Transverse colon (tissue), 4 donors: ENCODE measurements at regions not wholly inside any gene's neighbourhood (a gene's known extent, or its start where the extent isn't known, plus 50 kb on each side); places are given as distances from the start of the nearest gene placed in this dataset.

Source experiments
- DNase-seq: peaks from one replicate; pipeline ENCODE4 v3.0.0-alpha.2; 2019
- H3K27ac ChIP-seq, 4 donors: fragments of 200-600 bp; sonication (generic); 2 replicates each; pipeline ENCODE4 v1.5.1; 2016 to 2018; ENCODE audit warnings: inconsistent platforms in 4 of 4
- H3K27me3 ChIP-seq: fragments of 200-600 bp; sonication (generic); 2 replicates; pipeline ENCODE4 v1.5.1; 2017; ENCODE audit warnings: inconsistent platforms
- H3K36me3 ChIP-seq, 4 donors: fragments of 200-600 bp; sonication (generic); 2 replicates each; pipeline ENCODE4 v1.5.1; 2017 to 2019; ENCODE audit warnings: inconsistent platforms in 4 of 4
- H3K4me1 ChIP-seq, 4 donors: fragments of 200-600 bp; sonication (generic); 2 replicates each; pipeline ENCODE4 v1.5.1; 2017 to 2020; ENCODE audit warnings: inconsistent platforms in 4 of 4
- H3K4me3 ChIP-seq, 4 donors: fragments of 200-600 bp; sonication (generic); 1 replicate in 1 of 4; 2 replicates in 3 of 4; pipeline versions ENCODE4 v1.5.1 to v1.6.1; 2017 to 2019; ENCODE audit warnings: inconsistent platforms in 4 of 4
- H3K9me3 ChIP-seq, 2 donors: fragments of 200-600 bp; sonication (generic); 2 replicates each; pipeline ENCODE4 v1.5.1; 2017 to 2019; ENCODE audit warnings: inconsistent platforms in 2 of 2
- CTCF ChIP-seq, 5 experiments: fragments of 200-600 bp in 3 of 5; fragments of 450-650 bp in 2 of 5; sonication (generic) in 3 of 5; IDR thresholded peaks; 1 replicate in 2 of 5; 2 replicates in 3 of 5; pipeline ENCODE4 v1.5.1; 2016 to 2017; ENCODE audit warnings: antibody characterized with exemption in 5 of 5, inconsistent platforms in 3 of 5, mild to moderate bottlenecking in 2 of 5, moderate library complexity in 1 of 5
- EP300 ChIP-seq: sonication (generic); formaldehyde crosslinking; IDR thresholded peaks from one replicate; pipeline ENCODE4 v1.6.1; 2017; ENCODE audit warnings: antibody characterized with exemption, low read depth
- POLR2A ChIP-seq: fragments of 450-650 bp; IDR thresholded peaks from one replicate; pipeline ENCODE4 v1.6.1; 2016; ENCODE audit warnings: antibody characterized with exemption, mild to moderate bottlenecking, moderate library complexity
- POLR2AphosphoS5 ChIP-seq, 3 donors: sonication (generic); formaldehyde crosslinking; IDR thresholded peaks; one replicate each; pipeline ENCODE4 v1.6.1; 2016; ENCODE audit warnings: antibody characterized with exemption in 3 of 3
- WGBS, 2 donors: methylation state at CpG; one replicate each; pipeline ENCODE4 v1.1.5; 2018; ENCODE audit warnings: low coverage in 1 of 2; 5-methylcytosine and 5-hydroxymethylcytosine counted together
- in situ Hi-C, 4 donors: fragments of 200-750 bp; cut with MboI; loops; one replicate each; pipeline versions ENCODE4 v1.15.0 to v1.15.1; 2017; ENCODE audit warnings: low sequenced_read_pairs in 3 of 4, low pct_ligation_motif_present in 1 of 4, low pct_unique_long_range_greater_than_20kb in 1 of 4
- intact Hi-C: fragments of 100-400 bp; cut with DNase I; formaldehyde crosslinking; loops from one replicate; pipeline ENCODE4 v1.15.1; 2023; ENCODE audit warnings: low total_unique reads

GRCh38 chr7:68537051-68537773 is 1061.1 kb upstream of the AUTS2 start:
- intact Hi-C loops, result no loop called here
- TF ChIP-seq POLR2AphosphoS5 (IDR thresholded peaks at IDR 0.05) (no peak), CTCF (IDR thresholded peaks at IDR 0.05) (no peak), EP300 (no peak), POLR2A (no peak)
- no peaks in the 10 kb centered on the region for H3K27me3 ChIP-seq
- no peak for DNase-seq
- 69% methylated on average over 6 of the region's 6 CpGs; no CpG with 5 or more reads in 1 of the 2 donors for WGBS, 2 donors
- no peak overlapping the region for H3K27ac ChIP-seq
- H3K9me3 ChIP-seq, result peaks cover 0 to 5% of the 10 kb centered on the region in 2 donors
- in situ Hi-C loops, result no loop called here
- H3K4me1 ChIP-seq, result no peaks in the 10 kb centered on the region
- H3K4me3 ChIP-seq, result no peak overlapping the region
- H3K36me3 ChIP-seq, result no peaks in the 10 kb centered on the region

- intact Hi-C loops, result no loop called here
Measured at GRCh38 chr7:68537774-68538071, 1060.6 kb upstream of the AUTS2 start.

GRCh38 chr7:68542831-68543230 is 1055.4 kb upstream of the AUTS2 start:
- WGBS, 2 donors, result 66 to 67% methylated on average over 1 to 3 of the region's 3 CpGs
- TF ChIP-seq CTCF (IDR thresholded peaks at IDR 0.05), result no peak
- no peak for TF ChIP-seq POLR2A
- TF ChIP-seq POLR2AphosphoS5 (IDR thresholded peaks at IDR 0.05), result no peak
- TF ChIP-seq EP300, result no peak
- H3K9me3 ChIP-seq, result peaks cover 0 to 5% of the 10 kb centered on the region in 2 donors
- no peak overlapping the region for H3K4me3 ChIP-seq
- H3K27ac ChIP-seq, result no peak overlapping the region
- no peaks in the 10 kb centered on the region for H3K36me3 ChIP-seq
- no peaks in the 10 kb centered on the region for H3K4me1 ChIP-seq
- no peaks in the 10 kb centered on the region for H3K27me3 ChIP-seq
- intact Hi-C loops, result no loop called here
- no peak for DNase-seq
- in situ Hi-C loops, result no loop called here

More at GRCh38 chr7:68537774-68538071, 1060.6 kb upstream of the AUTS2 start:
- in situ Hi-C loops, result no loop called here
- WGBS, 2 donors, result 74 to 82% methylated on average over 3 to 5 of the region's 5 CpGs
- Histone ChIP-seq H3K4me1 (no peaks in the 10 kb centered on the region), H3K4me3 (no peak overlapping the region), H3K27me3 (no peaks in the 10 kb centered on the region), H3K27ac (no peak overlapping the region), H3K9me3 (peaks cover 0 to 5% of the 10 kb centered on the region in 2 donors), H3K36me3 (no peaks in the 10 kb centered on the region)
- DNase-seq, result no peak
- TF ChIP-seq POLR2AphosphoS5 (IDR thresholded peaks at IDR 0.05), result no peak
- TF ChIP-seq CTCF (IDR thresholded peaks at IDR 0.05), result no peak
- TF ChIP-seq EP300, result no peak
- no peak for TF ChIP-seq POLR2A

GRCh38 chr7:68544851-68545250 is 1053.4 kb upstream of the AUTS2 start:
- 66 to 68% methylated on average over 4 of the region's 4 CpGs for WGBS, 2 donors
- TF ChIP-seq POLR2A, result no peak
- TF ChIP-seq CTCF (IDR thresholded peaks at IDR 0.05), result no peak
- TF ChIP-seq EP300, result no peak
- TF ChIP-seq POLR2AphosphoS5 (IDR thresholded peaks at IDR 0.05), result no peak
- Histone ChIP-seq H3K36me3 (no peaks in the 10 kb centered on the region), H3K9me3 (peaks cover 0 to 5% of the 10 kb centered on the region in 2 donors), H3K27ac (no peak overlapping the region), H3K4me3 (no peak overlapping the region), H3K27me3 (no peaks in the 10 kb centered on the region), H3K4me1 (no peaks in the 10 kb centered on the region)
- intact Hi-C loops (no loop called here), in situ Hi-C loops (no loop called here)
- no peak for DNase-seq
